GM19397 (cell line): ENCODE measurements at regions not wholly inside any gene's neighbourhood (a gene's known extent, or its start where the extent isn't known, plus 50 kb on each side); places are given as distances from the start of the nearest gene placed in this dataset.
"Not testable (repeated sequence)": the region's sequence is repeated elsewhere in the genome, so short reads cannot be mapped to it uniquely, and the experiment has no call there.

Experiments used
- ATAC-seq: cut with Tn5 transposase; IDR thresholded peaks from one replicate; pipeline ENCODE4 v1.9.1; 2021; ENCODE audit warnings: mild to moderate bottlenecking, moderate library complexity; ENCODE audit not compliant: unreplicated experiment

DNA sequence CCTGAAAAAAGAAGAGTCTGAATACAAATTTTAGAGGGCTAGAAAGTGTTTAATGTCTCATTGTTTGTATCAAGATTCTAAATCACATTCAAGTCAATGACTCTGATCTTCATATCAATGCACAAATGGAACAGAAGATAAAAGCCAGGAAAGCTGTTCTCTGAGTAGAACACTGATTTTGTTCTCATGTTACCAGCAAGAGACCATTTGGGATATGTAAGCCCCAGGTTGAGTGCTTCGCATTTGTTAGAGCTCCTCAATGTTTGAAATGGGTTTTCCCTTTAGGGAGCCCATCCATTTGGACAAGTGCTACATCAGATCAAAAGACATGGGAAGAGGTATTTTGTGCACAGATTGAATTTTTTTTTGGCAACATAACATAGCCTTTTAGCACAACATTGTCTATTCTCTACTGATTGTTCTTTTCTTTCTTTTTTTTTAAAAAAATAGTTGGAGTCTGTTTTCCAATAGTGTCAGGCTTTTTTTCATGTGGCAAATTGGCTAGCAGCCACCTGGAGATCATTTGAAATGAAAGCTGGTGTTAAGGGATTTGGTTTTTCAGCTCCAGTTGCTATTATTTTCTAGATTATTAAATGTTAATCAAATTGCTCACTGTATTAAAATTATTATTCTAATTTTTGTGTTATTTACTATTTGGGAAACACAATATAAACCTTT lies 74.5 kb upstream of the ZPLD1 start:
- ATAC-seq, result no peak

DNA sequence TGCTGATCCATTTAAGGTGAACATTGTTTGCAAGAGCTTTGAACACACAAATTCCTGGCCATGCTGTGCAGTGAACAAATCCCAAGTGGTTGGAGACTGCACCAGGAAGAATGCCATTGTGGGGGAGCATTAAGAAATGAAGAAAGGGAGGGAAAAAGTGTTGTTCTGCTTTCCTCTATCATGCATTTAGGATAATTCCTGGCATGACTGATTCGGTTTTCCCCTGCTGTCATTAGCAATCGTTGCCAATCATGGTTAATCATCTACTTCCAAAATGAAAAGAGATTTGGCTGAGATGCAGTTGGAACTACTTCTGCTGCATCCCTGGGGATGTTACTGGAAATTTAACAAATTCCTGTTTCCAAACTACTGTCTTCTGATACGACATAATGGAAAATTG lies 73.7 kb upstream of the ZPLD1 start:
- ATAC-seq, result no peak

DNA sequence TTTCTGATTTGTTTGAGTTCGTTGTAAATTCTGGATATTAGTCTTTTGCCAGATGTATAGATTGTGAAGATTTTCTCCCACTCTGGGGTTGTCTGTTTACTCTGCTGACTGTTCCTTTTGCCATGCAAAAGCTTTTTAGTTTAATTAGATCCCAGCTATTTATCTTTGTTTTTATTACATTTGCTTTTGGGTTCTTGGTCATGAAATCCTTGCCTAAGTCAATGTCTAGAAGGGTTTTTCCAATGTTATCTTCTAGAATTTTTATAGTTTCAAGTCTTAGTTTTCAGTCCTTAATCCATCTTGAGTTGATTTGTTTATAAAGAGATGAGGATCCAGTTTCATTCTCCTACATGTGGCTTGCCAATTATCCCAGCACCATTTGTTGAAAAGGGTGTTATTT lies 68.7 kb upstream of the ZPLD1 start:
- ATAC-seq, result not testable (repeated sequence)

DNA sequence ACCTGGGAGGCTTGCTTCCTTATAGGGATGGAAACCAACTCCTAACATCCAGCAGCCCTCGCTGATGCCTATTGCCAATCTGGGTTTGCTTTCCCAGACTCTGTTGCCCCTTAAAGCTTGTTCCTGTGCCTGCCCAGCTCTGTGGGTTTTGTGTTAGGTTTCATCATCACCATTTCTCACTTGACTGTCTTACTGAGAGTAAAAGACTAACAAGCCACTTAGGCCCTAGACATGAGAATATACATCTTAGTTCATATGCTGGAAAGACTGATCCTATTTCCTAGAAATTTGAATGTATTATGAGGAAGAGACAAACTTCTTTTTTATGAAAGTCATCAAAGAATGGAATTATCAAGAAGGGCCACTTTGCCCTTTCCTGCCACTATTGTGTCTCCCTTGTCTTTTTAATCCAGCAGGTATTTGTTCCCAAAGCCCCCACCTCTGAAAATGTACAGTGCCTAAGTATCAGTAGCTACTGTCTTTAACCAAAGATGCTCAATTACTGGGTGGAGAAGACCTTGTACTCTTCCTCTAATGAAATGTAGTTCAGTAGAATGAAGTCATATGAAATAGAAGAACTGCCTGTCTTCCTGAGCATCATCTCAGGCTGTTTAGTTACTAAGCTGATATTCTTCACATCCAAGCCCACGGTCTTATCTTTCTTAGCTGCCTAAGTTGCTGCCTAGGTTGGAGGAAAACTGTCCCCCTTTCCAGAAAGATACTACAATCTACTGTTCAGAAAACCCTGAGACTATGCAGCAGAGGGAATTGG lies 59.8 kb upstream of the ZPLD1 start:
- ATAC-seq, result no peak

DNA sequence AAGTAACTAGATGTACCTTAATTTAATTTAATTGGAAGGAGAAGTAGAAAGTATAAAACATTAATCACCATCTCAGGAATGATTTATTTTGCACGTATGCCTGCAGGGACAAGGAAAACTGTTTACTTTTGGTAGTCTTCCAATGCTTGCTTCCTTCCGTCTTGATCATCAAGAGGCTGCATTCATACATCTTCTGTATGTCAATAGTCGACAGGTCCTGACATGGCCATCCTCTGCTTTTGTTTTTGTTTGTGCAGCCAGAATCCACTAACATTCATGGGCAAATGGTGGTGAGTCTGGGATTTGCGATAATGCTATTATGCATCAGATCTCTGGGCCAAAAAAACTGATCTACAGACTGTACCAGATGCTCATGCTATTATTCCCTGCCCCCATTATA lies 56.6 kb upstream of the ZPLD1 start:
- no peak for ATAC-seq

DNA sequence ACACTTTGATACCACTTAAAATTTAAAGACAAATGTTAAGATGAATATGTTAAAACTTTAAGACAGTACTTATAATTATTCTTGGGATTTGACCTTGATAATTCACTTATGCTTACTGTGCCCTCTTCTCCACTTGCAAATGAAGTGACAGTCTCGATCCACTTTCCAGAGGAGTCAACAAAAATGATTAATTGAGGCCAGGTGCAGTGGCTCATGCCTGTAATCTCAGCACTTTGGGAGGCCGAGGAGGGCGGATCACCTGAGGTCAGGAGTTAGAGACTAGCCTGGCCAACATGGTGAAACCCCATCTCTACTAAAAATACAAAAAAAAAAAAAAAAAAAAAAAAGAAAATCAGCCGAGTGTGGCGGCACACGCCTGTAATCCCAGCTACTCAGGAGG lies 52.6 kb upstream of the ZPLD1 start:
- not testable (repeated sequence) for ATAC-seq
